ENCODE measurements at regions not wholly inside any gene's neighbourhood (a gene's known extent, or its start where the extent isn't known, plus 50 kb on each side); places are given as distances from the start of the nearest gene placed in this dataset.
"Not testable (repeated sequence)": the region's sequence is repeated elsewhere in the genome, so short reads cannot be mapped to it uniquely, and the experiment has no call there.

DNA sequence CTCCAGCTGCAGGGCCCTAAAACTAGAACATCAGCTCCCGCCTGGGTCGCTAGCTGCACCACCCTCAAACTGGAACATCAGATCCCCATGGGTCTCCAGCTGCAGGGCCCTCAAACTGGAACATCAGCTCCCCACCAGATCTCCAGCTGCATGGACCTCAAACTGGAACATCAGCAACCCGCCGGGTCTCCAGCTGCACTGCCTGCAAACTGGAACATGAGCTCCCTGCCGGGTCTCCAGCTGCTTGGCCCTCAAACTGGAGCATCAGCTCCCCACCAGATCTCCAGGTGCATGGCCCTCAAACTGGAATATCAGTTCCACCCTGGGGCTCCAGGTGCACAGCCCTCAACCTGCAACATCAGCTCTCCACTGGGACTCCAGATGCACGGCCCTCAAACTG is 82.7 kb downstream of the TFRC start:
- DNase-seq (ENCODE audit: low read depth), result not testable (repeated sequence)

- DNase-seq (ENCODE audit: low read depth), result not testable (repeated sequence)
Observed at GRCh38 chr3:195996314-195996713, 85.6 kb downstream of the TFRC start.

- peak; percentile 50 for DNase-seq (ENCODE audit: low read depth)
Observed at GRCh38 chr3:195994343-195994742, 86.0 kb upstream of the TNK2 start.

- DNase-seq (ENCODE audit: low read depth), result not testable (repeated sequence)
Observed at GRCh38 chr3:195993671-195994070, 85.3 kb upstream of the TNK2 start.

- DNase-seq (ENCODE audit: low read depth), result not testable (repeated sequence)
Observed at GRCh38 chr3:195992956-195993595, 84.7 kb upstream of the TNK2 start.

DNA sequence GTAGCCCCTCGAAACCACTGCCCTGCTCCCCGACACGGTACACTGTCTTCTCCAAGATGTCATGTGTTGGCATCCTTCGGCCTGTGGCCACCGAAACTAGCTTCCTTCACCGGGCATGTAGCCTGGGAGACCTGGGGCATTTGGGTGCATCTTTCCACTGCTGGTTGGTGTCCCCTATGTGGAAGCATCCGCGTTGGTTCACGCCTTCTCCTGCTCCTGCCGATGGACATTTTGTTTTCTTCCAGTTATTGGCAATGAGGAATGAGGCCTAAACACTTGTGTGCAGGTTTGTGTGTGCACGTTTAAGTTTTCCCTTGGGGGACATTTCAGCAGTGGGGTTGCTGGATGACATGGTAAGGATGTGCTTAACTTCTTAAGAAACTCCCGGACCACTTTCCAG is 83.6 kb upstream of the TNK2 start:
- not testable (repeated sequence) for DNase-seq (ENCODE audit: low read depth)

DNA sequence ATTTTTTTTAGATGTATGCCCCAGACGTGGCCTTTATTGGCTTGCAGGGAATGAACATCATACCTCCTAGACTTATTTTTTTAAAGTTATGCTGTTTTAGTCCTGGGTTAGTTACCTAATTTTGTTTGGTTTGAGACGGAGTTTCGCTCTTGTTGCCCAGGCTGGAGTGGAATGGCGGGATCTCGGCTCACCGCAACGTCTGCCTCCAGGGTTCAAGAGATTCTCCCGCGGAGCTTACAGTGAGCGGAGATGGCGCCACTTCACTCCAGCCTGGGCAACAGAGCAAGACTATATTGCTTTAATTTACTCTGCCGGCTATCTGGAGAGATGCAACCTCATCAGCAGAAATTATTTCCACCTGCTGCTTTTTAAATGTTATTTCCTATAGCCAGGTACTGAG is 82.9 kb upstream of the TNK2 start:
- DNase-seq (ENCODE audit: low read depth), result not testable (repeated sequence)

DNA sequence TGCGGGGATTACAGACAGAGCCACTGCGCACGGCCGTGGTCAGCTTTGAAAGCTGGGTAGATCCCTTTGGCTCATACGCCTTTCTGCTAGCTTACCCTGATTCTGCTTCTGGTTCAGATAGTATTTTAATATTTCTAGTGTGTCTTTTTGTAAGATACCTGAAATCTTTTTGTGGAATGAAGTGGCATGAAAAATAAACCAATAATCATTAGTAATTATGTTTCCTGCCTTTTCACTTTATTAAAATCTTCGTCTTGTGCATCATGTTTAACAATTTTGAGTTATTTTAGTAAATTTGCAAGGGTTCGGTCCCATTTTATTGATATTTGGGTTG is 82.5 kb upstream of the TNK2 start:
- not testable (repeated sequence) for DNase-seq (ENCODE audit: low read depth)

DNA sequence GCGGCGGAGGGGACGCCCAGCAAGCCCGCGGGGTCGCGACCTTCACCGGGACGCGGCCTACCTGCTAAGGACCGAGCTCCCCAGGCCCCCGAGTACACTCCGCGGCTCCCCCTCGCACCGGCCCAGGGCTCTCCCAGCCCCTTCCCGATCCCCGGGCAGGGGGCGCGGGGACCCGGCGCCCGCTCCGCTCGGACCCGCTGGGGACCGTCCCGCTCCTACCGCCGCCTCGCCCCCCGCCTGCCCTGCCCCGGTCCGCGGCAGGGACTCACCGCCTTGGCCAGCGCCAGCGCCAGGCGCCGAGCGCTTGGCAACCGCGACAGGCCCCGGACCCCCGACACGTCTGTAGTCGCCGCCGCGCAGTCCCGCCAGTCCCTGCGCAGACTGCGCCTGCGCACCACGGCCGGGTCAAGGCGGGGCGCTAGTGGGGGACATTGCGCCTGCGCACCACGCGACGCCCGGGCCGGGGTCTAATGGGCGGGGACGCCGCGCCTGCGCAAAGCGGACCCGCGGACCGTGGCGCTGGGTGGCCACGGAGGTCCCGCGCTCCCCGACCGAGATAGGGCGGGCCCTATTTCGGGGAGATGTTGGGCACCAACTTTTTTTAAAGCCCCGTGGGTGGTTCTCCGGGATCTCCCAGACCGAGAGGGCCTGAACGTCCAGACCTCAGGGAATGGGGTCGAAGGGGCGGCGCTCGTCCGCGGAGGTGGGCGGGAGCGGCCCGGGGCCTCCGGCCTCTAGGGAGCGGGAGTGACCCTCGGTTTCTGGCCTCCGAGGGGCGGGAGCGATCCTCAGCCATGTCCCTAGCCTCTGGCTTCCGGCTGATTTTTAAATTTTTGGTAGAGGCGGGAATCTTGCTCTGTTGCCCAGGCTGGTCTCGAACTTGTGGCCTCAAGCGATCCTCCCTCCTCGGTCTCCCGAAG is 81.8 kb upstream of the TNK2 start:
- DNase-seq (ENCODE audit: low read depth), result peak; percentile 87

DNA sequence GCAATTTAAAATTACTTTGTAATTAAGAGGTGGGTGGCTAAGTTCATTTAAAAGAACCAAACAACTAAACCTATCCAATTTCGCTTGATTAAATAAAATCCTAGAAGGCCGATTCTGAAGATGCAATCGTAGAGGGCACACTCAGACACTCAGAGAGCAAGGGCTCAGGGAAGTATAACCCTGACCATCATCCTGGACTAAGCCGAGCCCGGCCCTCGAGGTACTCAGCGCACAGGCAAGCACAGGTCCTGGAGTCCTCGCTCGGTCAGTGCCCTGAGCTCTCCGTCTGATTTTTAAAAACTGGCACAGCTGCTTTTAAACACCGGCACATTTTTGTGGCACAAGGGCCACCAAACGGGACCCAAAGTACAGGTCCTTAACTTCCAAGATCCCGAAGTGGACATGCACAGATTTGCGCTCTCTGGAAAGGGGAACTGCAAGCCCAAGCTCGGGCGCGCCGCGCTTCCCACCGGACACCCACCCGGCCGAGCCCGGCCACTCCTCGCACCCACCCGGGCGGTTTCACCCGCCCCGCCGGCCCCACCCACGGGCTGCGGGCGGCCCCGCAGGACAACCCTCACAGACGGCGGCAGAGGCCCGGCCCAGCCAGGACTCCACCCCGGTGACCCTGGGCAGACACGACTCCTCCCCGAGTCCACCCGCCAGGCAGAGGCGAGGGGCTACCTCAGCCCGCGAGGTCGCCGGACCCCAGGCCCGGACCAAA is 81.0 kb upstream of the TNK2 start:
- DNase-seq (ENCODE audit: low read depth), result peak; percentile 23

GRCh38 chr3:195988764-195989163 is 80.4 kb upstream of the TNK2 start:
- DNase-seq (ENCODE audit: low read depth), result not testable (repeated sequence)

DNA sequence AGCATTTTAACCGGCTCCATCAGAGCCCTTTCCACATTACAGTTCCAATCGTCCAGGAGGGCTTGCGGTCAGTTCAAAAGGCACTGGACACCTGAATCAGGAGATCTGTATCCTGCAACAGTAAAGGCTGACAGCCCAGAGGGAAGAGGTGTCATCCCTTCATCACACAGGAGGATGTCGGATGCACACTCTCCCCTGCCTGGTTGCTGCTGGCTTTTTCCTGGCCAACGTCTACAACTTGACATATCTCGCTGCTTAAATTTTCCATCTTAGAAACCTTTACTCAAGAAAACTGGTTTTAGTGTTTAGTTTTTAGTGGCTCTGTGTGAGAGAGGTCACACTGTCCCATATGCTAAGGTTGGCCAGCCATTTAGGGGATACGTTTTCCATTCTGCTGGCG is 78.7 kb upstream of the TNK2 start:
- DNase-seq (ENCODE audit: low read depth), result not testable (repeated sequence)

GRCh38 chr3:195986576-195986975 is 78.2 kb upstream of the TNK2 start:
- DNase-seq (ENCODE audit: low read depth), result not testable (repeated sequence)

DNA sequence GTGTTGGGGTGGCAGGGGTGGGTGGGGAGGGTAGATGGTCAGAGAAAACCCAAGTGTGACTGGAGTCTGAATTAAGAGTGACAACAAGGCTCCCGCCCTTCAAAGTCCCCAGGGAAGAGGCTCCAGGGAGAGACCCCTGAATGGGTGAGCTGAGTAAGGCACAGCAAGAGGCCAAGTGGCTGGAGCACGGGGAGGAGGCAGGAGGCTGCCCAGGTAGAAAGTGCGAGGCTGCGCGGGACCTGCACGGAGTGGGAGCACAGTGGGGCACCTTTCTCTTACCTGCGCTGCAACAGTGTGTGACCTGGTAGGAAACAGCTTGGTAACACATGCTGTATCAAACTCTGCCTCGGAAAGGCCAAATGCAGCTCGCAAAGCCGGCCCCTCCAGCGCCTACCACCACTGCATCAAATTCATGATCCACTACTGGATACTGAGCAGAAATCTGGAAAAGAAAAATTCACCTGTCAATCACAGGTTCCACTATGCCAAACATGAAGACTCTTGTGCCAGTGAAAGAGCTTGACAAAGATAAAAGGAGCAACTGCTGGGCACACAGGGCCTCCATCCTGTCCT is 77.1 kb upstream of the TNK2 start:
- DNase-seq (ENCODE audit: low read depth), result not testable (repeated sequence)

- DNase-seq (ENCODE audit: low read depth), result not testable (repeated sequence)
Observed at GRCh38 chr3:195984392-195985030, 76.2 kb upstream of the TNK2 start.

DNA sequence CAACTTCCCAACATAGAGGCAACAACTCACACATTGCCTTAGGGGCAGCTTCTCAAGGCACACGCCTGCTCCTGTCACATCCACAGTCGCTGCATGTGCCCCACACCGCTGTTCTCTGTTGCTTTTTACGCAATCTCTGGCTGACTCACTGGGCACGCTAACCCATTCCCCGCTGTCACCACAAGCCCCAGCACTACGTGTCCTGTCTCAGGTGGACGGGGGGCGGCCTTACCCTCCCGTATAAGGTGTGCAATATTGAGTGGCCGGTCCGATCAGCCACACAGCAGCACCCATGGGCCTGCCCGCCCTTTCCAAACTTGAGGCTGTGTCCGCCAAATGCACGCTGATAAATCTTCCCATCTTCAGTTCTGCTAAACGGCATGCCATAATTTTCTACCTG is 75.5 kb upstream of the TNK2 start:
- DNase-seq (ENCODE audit: low read depth), result not testable (repeated sequence)

GRCh38 chr3:195982754-195983153 is 74.4 kb upstream of the TNK2 start:
- not testable (repeated sequence) for DNase-seq (ENCODE audit: low read depth)

GRCh38 chr3:195981778-195982177 is 73.4 kb upstream of the TNK2 start:
- not testable (repeated sequence) for DNase-seq (ENCODE audit: low read depth)

GRCh38 chr3:195979877-195980276 is 71.5 kb upstream of the TNK2 start:
- DNase-seq (ENCODE audit: low read depth), result not testable (repeated sequence)

DNA sequence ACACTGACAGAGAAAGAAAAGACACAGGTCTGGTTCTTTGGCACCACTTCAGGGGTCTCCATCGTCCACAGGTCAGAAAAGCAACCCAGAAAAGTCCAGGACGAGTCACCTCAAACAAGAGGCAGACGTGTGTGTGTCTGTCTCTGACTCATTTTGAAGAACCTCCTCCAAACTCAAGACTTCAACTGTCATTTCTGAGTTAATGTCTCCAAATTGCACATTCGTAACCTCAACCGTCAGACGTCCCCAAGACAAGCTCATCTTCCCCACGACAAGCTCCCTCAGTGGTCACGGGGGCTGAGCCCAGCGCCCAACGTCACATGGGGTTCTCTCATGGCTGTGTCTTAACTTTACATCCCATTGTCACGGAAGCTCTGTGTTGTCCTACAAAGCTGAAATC is 70.2 kb upstream of the TNK2 start:
- DNase-seq (ENCODE audit: low read depth), result not testable (repeated sequence)

- not testable (repeated sequence) for DNase-seq (ENCODE audit: low read depth)
Observed at GRCh38 chr3:195976876-195977275, 68.5 kb upstream of the TNK2 start.

GRCh38 chr3:195974281-195974680 is 65.9 kb upstream of the TNK2 start:
- DNase-seq (ENCODE audit: low read depth), result not testable (repeated sequence)
